ENCODE measurements at regions not wholly inside any gene's neighbourhood (a gene's known extent, or its start where the extent isn't known, plus 50 kb on each side); places are given as distances from the start of the nearest gene placed in this dataset.
"Not testable (repeated sequence)": the region's sequence is repeated elsewhere in the genome, so short reads cannot be mapped to it uniquely, and the experiment has no call there.

- TF ChIP-seq CTCF (IDR thresholded peaks at IDR 0.05; ENCODE audit: low read length, missing control alignments) = no peak
- DNase-seq (ENCODE audit: low read depth) = peak; percentile 79
Measured at GRCh38 chr14:84087986-84088531, 1441.9 kb upstream of the FLRT2 start.

GRCh38 chr14:84090837-84091236 is 1439.1 kb upstream of the FLRT2 start:
- TF ChIP-seq CTCF (IDR thresholded peaks at IDR 0.05; ENCODE audit: low read length, missing control alignments) = no peak
- H3K4me3 ChIP-seq (replicated peaks; ENCODE audit: low read depth, low read length) = no peak overlapping the region
- no peak for DNase-seq (ENCODE audit: low read depth)

More at GRCh38 chr14:84087986-84088531, 1441.9 kb upstream of the FLRT2 start:
- H3K4me3 ChIP-seq (replicated peaks; ENCODE audit: low read depth, low read length) = no peak overlapping the region

GRCh38 chr14:84095681-84096080 is 1434.3 kb upstream of the FLRT2 start:
- DNase-seq (ENCODE audit: low read depth) = no peak
- TF ChIP-seq CTCF (IDR thresholded peaks at IDR 0.05; ENCODE audit: low read length, missing control alignments) = no peak
- no peak overlapping the region for H3K4me3 ChIP-seq (replicated peaks; ENCODE audit: low read depth, low read length)

- H3K4me3 ChIP-seq (replicated peaks; ENCODE audit: low read depth, low read length) = no peak overlapping the region
- DNase-seq (ENCODE audit: low read depth) = peak; percentile 11
- TF ChIP-seq CTCF (IDR thresholded peaks at IDR 0.05; ENCODE audit: low read length, missing control alignments) = no peak
Measured at GRCh38 chr14:84098261-84098660, 1431.7 kb upstream of the FLRT2 start.

GRCh38 chr14:84099560-84099959 is 1430.4 kb upstream of the FLRT2 start:
- not testable (repeated sequence) for DNase-seq (ENCODE audit: low read depth); H3K4me3 ChIP-seq (replicated peaks; ENCODE audit: low read depth, low read length)

GRCh38 chr14:84107835-84108343 is 1422.1 kb upstream of the FLRT2 start:
- TF ChIP-seq CTCF (IDR thresholded peaks at IDR 0.05; ENCODE audit: low read length, missing control alignments) = no peak
- H3K4me3 ChIP-seq (replicated peaks; ENCODE audit: low read depth, low read length) = no peak overlapping the region
- DNase-seq (ENCODE audit: low read depth) = no peak

- no peak overlapping the region for H3K4me3 ChIP-seq (replicated peaks; ENCODE audit: low read depth, low read length)
- DNase-seq (ENCODE audit: low read depth) = peak; percentile 27
- TF ChIP-seq CTCF (IDR thresholded peaks at IDR 0.05; ENCODE audit: low read length, missing control alignments) = no peak
Measured at GRCh38 chr14:84108746-84109457, 1421.0 kb upstream of the FLRT2 start.

Measured in fibroblast of pulmonary artery (primary cell).